BJ (cell line): ENCODE measurements at regions not wholly inside any gene's neighbourhood (a gene's known extent, or its start where the extent isn't known, plus 50 kb on each side); places are given as distances from the start of the nearest gene placed in this dataset. TPM values are rescaled to one million over a fixed set of nuclear protein-coding genes. Genes with fewer than 3 reads are reported as not detected.
"Not testable (repeated sequence)": the region's sequence is repeated elsewhere in the genome, so short reads cannot be mapped to it uniquely, and the experiment has no call there.

Source experiments
- CTCF ChIA-PET: fragments of 350-600 bp; formaldehyde crosslinking; extraction: SDS; loops from one replicate; lab custom pipeline; 2021; ENCODE audit warnings: antibody characterized with exemption, inconsistent platforms; lab: Yijun Ruan, JAX
- POLR2A ChIA-PET: fragments of 300-600 bp; sonication (Branson Sonifier 250); formaldehyde crosslinking; extraction: SDS; loops from one replicate; lab custom pipeline; 2021; ENCODE audit warnings: antibody characterized with exemption; lab: Charles Lee
- DNase-seq: peaks from one replicate; pipeline ENCODE4 v3.0.0-alpha.2; 2011; ENCODE audit warnings: low read depth
- H3K27me3 ChIP-seq: 2 replicates; pipeline ENCODE4 v1.6.0; 2011; ENCODE audit warnings: low read length; ENCODE audit not compliant: control insufficient read depth, insufficient read depth
- H3K36me3 ChIP-seq: 2 replicates; pipeline ENCODE4 v1.5.1; 2011; ENCODE audit warnings: low read length; ENCODE audit not compliant: control insufficient read depth, insufficient read depth
- H3K4me3 ChIP-seq: 2 replicates; pipeline ENCODE4 v1.5.1; 2011; ENCODE audit warnings: low read depth, mild to moderate bottlenecking, control low read depth, low read length
- small RNA-seq: library from RNA; depleted of rRNA; stranded (forward); fragments of <200 nt; gene quantifications from one replicate; pipeline ENCODE3, GENCODE V24; 2012; ENCODE audit warnings: low replicate concordance, low read depth; ENCODE audit not compliant: insufficient read length
- TF ChIP-seq, protein P1 (sequence below): IDR thresholded peaks from 2 replicates; pipeline ENCODE4 v1.5.1; 2011; ENCODE audit warnings: low read depth, mild to moderate bottlenecking, control low read depth, inconsistent platforms, low read length, moderate library complexity; ENCODE audit not compliant: insufficient read depth

DNA sequence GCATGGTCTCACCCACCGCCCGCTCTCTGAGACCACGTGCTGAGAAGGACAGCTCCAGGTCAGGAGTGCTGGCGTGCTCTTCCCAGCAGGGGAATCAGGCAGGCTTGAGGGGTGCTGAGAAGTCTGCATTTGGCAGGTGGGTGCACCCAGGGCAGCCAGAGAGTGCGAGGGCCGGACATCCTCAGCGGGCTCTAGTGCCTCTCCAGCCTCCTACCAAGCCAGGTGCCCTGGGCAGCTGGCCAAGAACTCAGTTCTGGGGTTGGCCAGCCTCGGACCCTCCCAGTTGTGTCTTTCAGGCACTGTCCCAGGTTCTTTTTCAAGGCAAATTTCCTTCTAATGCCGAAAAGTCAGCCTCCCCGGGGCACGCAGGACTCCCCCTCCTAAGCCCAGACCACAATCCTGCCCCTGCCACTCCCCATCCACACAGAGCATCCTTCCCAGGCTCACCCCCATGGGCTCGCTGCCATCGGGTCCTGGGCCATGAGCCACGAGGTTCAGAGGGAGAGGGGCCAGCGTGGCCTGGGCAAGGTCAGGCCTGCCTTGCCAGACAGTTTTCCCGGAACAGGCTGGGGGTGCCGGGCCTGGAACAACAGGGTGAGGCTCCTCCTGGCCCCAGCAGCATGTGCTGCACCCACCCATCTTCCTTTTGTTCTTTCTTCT is 52.2 kb upstream of the GPC1 start:
- no peaks in the 10 kb centered on the region for H3K36me3 ChIP-seq
- ChIA-PET POLR2A (no interaction called here), CTCF (interaction anchor here (0.5 to 0.6 kb wide), 2 partner anchors 17 to 89 kb away, joined by 3 read pairs; no protein-coding TSS in a partner anchor)
- no peak overlapping the region for H3K4me3 ChIP-seq
- TF ChIP-seq, protein P1, sequence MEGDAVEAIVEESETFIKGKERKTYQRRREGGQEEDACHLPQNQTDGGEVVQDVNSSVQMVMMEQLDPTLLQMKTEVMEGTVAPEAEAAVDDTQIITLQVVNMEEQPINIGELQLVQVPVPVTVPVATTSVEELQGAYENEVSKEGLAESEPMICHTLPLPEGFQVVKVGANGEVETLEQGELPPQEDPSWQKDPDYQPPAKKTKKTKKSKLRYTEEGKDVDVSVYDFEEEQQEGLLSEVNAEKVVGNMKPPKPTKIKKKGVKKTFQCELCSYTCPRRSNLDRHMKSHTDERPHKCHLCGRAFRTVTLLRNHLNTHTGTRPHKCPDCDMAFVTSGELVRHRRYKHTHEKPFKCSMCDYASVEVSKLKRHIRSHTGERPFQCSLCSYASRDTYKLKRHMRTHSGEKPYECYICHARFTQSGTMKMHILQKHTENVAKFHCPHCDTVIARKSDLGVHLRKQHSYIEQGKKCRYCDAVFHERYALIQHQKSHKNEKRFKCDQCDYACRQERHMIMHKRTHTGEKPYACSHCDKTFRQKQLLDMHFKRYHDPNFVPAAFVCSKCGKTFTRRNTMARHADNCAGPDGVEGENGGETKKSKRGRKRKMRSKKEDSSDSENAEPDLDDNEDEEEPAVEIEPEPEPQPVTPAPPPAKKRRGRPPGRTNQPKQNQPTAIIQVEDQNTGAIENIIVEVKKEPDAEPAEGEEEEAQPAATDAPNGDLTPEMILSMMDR: no peak
- no peak for DNase-seq
- H3K27me3 ChIP-seq: no peaks in the 10 kb centered on the region

DNA sequence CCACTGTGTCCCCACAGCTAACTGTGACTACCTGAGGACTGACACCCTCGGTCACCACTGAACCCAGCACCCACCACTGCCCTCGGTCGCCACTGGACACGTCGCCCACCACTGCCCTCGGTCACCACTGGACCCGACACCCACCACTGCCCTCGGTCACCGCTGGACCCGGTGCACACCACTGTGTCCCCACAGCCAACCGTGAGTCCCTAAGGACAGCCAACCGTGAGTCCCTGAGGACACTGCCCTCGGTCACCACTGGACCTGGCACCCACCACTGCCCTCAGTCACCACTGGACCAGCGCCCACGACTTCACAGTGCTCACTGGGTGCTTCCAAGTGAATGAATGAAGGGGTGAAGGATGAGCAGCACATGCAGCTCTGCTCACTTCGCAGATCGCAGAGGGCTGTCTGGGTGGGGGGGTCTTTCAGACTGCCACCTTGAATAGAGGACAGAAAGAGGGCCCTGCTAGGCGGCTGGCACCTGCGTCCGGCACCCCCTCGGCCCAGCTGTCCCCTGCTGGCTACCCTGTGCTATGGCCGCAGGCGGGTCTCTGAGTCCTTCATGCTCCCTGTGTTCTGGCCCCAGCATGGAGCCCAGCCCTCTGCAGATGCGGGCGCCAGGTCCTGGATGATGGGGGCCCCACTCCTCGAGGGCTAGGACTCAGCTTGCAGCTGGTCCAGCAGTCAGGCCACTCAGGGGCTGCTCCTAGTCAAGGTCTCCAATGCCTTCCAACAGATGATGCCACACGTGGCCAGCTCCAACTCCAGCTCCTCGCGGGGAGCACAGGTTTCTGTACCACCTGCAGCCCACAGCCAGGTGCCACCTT is 51.4 kb upstream of the GPC1 start:
- CTCF ChIA-PET: interaction anchor here (0.6 kb wide), 1 partner anchor 16 kb away, joined by 3 read pairs; no protein-coding TSS in a partner anchor
- Histone ChIP-seq H3K27me3 (no peaks in the 10 kb centered on the region), H3K36me3 (no peaks in the 10 kb centered on the region), H3K4me3 (no peak overlapping the region)
- TF ChIP-seq, protein P1: no peak
- no peak for DNase-seq
- POLR2A ChIA-PET: no interaction called here

DNA sequence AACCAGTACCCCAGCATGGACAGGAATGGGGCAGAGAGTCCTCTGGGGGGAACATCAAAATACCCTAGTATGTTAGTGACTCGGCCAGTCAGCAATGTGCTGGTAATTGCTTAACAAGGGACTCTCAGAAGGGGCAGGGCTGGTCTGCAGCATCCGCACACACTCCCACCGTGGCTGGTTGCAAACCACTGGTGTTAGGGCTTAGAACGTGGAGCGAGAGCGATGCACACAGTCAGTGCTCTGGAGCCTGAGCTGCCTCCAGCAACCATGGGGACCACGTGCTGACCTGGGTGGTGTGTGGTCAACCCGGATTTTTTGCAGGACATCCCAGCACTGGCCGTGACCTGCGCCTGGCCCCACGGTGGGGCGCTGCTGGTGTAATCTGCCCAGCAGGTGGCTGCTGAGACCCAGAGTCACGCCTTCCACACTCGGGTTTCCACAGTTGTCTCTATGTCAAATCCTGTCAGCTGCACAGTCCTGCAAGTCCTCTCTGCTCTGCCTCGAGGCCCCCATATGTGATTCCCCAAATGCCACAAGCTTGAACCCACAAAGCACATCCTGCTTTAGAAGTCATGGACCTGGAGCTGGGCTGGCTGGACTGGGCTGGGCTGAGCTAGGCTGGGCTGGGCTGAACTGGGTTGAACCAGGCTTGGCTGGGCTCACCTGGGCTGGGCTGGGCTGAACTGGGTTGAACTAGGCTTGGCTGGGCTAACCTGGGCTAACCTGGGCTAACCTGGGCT is 50.6 kb upstream of the GPC1 start:
- CTCF ChIA-PET: interaction anchor here (0.6 to 0.8 kb wide), 2 partner anchors 16 to 151 kb away, joined by 3 to 5 read pairs; no protein-coding TSS in a partner anchor

DNA sequence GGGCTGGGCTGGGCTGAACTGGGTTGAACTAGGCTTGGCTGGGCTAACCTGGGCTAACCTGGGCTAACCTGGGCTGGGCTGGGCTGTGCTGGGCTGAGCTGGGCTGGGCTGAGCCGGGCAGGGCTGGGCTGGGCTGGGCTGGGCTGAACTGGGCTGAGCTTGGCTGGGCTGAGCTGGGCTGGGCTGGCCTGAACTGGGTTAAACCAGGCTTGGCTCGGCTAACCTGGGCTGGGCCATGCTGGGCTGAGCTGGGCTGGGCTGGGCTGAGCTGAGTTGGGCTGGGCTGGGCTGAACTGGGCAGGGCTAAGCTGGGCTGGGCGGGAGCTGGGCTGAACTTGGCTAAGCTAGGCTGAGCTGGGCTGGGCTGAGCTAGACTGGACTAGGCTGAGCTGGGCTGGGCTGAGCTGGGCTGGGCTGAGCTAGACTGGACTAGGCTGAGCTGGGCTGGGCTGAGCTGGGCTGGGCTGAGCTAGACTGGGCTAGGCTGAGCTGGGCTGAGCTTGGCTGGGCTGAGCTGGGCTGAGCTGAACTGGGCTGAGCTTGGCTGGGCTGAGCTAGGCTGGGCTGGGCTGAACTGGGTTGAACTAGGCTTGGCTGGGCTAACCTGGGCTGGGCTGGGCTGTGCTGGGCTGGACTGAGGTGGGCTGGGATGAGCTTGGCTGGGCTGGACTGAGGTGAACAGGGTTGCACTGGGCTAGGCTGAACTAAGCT is 49.9 kb upstream of the GPC1 start:
- H3K36me3 ChIP-seq, H3K4me3 ChIP-seq, DNase-seq, H3K27me3 ChIP-seq: not testable (repeated sequence)
- ChIA-PET POLR2A (interaction anchor here (0.6 kb wide), 1 partner anchor 11 kb away, joined by 3 read pairs; no protein-coding TSS in a partner anchor), CTCF (interaction anchor here (0.6 to 0.9 kb wide), 4 partner anchors 10 to 152 kb away, joined by 3 to 5 read pairs (median 3); no protein-coding TSS in a partner anchor)

More for the DNA sequence above, 50.6 kb upstream of the GPC1 start:
- no peak for DNase-seq
- no peaks in the 10 kb centered on the region for H3K27me3 ChIP-seq
- H3K36me3 ChIP-seq: no peaks in the 10 kb centered on the region
- POLR2A ChIA-PET: no interaction called here
- H3K4me3 ChIP-seq: no peak overlapping the region
- TF ChIP-seq, protein P1: no peak

Small RNA genes lying in the stretch of these regions (small RNA-seq; reads per million reads assigned to genes)
- gene RF00012: not detected
